Stimulated activated CD4-positive, alpha-beta T cell treated with anti-CD3 and anti-CD28 coated beads, Interleukin-4, amount 100 ng/mL, for 24 hours (primary cell): ENCODE measurements at regions not wholly inside any gene's neighbourhood (a gene's known extent, or its start where the extent isn't known, plus 50 kb on each side); places are given as distances from the start of the nearest gene placed in this dataset.
"Not testable (repeated sequence)": the region's sequence is repeated elsewhere in the genome, so short reads cannot be mapped to it uniquely, and the experiment has no call there.

Experiments used
- DNase-seq: peaks from one replicate; pipeline ENCODE4 v3.0.0-alpha.2; 2020

DNA sequence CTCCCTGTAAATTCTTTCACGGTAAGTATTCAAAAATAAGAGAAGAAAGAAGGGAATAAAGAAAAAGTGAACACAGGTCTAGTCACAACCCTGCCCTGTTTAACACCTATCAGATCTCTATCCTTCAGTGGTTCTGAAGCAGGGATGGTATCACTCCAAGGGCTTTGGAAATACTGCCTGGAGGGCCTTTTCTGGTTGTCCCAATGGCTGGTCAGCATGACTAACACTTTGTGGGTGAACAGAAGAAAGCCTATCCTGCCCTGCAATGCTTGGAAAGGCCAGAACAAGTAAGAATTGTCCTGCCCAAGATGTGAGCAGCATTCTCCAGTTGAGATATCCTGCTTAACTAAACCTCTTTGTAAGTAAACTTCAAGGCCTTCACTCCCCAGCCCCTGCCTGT lies 124.9 kb downstream of the TMEM167A start:
- no peak for DNase-seq

DNA sequence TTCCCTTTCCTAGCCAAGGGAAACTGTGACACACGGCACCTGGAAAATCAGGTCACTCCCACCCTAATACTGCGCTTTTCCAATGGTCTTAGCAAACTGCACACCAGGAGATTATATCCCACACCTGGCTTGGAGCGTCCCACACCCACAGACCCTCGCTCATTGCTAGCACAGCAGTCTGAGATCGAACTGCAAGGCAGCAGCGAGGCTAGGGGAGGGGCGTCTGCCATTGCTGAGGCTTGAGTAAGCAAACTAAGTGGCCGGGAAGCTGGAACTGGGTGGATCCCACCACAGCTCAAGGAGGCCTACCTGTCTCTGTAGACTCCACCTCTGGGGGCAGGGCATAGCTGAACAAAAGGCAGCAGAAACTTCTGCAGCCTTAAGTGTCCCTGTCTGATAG lies 132.9 kb downstream of the TMEM167A start:
- DNase-seq, result not testable (repeated sequence)

DNA sequence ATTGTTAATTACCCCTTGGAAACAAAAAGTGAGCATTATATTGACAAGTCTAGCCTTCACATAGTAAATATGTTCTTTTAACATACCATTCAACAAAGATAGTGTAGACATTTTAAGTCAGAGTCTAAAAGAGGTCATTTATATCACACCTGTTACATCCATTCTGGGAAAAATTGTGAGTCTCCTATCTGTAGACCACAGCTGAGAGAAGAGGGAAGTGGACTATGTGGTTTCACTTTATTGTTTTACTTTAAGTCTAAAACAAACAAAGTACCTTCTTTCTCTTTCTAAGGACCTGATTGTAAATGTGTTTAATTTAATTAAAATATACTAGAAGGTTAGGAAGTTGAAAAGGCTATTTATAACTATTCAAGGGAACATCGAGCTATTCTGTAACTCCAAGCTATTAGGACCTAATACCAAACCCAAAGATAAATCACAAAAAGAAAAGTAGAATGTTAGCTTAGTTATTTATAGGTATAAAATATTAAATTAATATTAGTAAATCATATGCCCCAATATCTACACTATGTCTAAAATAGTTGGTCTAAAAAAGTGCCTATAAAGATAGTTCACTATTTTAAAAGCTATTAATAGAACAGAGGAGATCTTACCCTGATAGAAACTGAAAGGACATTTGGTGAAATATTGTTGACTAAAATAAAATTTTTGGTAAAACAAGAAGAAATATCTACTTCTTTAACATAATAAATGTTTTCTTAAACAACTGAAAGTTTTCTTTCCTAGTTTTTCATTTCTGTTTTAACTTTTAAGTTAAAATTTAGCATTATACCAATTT lies 134.9 kb downstream of the TMEM167A start:
- no peak for DNase-seq

DNA sequence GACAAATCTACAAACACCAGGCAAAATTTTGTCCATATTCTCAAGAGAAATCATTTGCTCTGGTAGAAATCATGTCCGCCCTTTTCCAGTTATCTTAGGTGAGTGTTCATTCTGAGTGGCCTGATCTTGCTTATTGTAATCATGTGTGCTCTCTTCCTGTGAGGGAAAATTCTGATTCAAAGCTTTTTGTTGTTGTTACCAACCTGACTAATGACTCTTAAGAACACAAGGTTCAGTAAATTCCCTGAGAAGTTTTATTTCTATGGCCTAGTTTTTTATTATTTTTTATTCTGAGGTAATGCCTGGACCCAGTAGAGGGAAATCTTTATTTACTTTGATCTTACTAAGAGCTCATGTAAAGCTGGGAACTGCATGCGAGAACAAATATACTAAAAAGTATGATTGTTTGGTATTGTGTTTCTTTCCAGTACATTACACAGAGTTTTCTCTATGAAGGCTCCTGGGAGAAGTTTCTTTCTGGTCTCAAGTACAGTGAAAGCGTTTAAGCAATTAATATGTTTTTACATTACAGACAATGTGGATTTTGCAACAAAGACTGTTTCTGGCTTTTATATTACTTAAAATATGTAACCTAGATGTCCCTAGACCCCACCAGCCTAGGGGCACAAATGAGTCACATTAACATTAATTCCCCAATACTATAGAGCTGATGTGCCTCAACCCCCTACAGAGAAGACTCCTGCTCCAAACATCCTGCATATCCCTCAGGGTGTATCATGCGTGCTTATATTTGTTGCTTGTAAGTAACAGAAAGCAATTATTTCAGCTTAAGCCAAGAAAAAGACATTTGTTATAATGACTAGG lies 138.1 kb downstream of the TMEM167A start:
- DNase-seq, result no peak

DNA sequence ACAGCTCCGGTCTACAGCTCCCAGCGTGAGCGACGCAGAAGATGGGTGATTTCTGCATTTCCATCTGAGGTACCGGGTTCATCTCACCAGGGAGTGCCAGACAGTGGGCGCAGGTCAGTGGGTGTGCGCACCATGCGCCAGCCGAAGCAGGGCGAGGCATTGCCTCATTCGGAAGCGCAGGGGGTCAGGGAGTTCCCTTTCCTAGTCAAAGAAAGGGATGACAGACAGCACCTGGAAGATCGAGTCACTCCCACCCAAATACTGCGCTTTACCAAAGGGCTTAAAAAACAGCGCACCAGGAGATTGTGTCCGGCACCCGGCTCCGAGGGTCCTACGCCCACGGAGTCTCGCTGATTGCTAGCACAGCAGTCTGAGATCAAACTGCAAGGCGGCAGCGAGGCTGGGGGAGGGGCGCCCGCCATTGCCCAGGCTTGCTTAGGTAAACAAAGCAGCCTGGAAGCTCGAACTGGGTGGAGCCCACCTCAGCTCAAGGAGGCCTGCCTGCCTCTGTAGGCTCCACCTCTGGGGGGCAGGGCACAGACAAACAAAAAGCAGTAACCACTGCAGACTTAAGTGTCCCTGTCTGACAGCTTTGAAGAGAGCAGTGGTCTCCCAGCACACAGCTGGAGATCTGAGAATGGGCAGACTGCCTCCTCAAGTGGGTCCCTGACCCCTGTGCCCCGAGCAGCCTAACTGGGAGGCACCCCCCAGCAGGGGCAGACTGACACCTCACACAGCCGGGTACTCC lies 144.5 kb downstream of the TMEM167A start:
- not testable (repeated sequence) for DNase-seq

DNA sequence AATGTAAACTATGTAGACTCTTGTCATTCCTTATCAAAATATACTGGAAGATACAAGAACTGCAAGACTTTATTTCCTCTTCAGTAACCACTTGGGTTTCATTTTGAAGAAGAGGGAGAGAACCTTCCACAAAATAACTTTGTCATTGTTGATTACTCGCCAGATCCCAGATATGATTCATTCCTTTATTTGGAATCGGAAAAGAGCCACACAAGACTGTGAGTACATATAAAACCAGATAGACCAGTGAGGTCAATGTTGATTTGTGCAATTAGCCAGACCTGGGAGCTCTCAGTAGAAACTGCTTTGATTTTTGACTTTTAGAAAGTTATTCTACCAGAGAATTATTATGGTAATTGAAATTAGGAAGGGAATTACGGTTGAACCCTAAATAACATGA lies 146.1 kb downstream of the TMEM167A start:
- no peak for DNase-seq

DNA sequence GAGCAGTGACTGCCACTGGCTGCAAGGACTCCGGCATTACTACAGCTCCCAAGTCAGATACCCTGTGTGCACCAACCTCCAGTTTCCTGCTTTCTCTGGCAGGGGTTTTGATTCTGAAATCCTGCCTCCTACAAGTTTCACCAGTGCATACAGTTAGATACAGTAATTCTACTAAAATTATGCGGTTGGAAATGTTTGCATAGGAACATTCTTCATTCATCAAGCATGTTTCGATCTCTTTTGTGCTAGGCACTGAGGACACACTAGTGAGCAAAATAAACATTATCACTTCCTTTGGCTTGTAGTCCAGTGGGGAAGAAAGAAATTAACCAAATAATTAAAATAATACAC lies 152.2 kb downstream of the TMEM167A start:
- DNase-seq, result no peak

DNA sequence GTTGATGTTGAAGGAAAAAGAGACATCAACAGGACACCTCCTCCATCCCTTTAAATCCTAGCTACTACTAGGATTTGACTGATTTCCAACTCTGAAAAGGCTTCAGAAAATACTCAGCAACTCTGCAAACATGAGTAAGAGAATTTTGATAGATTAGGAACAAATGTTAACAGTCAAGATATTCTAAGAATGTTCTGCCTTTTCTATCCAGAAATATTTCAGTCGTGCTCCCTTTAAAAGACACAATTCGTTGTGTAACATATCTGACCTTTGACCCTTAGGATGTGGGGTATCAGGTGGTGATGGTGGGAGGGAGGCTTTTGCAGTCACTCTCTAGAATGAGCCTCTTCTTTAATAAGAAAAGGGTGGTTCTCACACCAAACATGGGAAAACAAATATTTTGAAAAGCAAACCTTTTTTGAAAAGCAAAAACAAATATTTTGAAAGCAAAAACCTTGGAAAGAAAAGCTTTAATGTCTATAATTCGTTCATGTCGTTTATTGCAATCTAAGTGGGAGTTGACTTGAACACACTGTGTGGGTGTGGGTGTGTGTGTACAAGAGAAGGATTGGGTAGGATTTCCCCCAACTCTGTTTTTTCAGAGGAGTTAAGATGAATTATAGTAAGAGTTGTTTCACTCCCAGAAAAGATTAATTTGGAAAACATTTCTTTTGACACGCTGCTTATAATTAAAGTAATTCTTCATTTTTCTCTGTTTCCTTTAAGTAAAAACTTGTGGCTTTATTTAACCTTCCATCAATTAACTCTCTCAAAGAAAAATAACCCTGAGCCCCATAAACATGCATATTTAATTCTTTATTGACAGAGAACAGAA lies 152.8 kb downstream of the TMEM167A start:
- DNase-seq, result no peak

DNA sequence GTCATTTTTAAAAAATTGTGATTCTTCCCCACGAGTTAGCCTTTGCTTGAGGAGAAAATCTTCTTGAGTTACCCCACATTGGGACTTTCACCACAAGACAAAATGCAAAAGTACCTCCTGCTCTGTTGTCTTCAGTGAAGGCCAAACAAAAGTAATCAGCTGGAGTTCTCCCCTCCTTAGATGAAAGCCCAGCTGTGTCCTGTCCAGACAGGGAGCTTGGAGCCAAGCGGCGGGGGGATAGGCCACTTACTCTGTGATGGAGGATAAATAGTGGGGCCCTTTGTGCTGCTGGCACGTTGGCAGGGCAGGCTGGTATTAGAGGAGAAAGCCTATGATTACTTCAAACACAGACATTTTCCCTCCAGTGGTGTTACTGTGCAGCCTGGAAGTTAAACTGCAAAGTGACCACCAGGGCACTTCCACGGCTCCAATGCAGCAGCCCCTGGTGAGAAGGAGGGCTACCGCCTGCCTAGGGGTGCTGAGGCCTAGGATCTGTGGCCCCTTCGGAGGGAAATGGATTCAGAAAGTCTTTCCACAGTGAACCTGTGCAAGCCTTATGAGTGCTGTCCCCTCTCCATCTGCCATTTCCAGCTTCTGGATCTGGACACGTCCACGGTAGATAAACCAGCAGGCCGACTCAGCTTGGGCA lies 155.0 kb downstream of the TMEM167A start:
- DNase-seq, result no peak

DNA sequence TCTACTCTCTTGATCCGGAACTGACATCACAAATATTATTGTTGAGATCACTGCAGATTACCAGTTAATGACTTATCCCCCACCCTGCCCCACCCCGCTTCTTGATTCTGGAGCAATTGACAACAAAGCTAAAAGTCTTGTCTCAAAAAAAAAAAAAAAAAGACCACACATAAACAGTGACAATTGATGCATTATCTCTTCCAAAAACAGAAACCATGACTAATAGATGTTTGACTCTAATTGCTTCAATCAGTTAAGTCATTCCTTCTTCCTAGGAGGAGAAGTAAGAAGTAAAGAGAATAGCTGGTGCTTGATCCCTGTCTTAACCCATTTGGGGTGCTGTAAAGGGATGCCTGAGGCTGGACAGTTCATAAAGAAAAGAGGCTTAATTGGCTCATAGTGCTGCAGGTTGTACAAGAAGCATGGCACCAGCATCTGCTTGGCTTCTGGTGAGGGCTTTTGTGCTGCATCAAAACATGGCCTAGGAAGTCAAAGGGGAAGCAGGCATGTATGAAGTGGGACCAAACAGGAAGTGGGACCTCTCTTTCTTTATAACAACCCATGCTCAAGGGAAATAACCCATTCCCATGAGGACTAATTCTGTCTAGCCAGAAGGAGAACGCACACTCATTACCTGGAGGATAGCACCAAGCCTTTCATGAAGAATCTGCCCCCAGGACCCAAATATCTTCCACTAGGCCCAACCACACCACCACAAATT lies 158.7 kb downstream of the TMEM167A start:
- DNase-seq, result no peak

DNA sequence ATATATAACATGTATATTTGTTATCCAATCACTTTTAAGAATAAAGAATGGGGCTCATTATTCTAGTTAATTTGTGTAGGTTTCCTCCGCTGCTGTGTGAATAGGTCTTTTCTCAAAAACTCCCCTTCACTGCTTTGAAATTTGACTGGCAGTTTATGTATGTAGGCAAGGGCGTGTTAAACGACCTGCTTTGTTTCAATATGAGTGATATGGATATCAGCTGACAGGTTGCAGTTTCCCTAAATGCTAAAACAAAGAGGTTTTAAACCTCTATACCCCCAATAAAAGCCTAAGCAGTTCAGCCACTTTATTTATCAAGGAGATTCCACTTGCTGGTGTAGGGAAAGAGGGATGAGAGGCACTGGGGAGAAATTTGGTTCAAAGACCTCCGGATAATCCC lies 159.6 kb downstream of the TMEM167A start:
- DNase-seq, result no peak

DNA sequence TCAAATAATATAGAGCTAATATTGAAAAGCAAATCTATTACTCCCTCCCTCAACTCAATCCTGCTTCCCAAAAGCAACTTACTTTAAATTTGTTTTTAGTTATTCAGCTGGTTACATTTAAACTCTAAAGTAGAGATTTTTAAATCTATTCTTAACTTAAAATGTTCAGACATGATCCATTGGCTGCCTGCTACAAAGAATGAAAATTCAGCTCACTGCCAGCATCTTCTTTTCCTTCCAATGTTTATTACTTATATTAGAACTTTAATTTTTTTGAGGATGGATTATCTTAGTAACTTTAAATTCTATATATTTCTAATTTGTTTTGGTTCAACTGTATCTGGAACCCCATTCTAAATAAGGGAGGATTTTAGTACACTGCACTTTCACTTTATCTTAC lies 163.2 kb downstream of the TMEM167A start:
- no peak for DNase-seq

DNA sequence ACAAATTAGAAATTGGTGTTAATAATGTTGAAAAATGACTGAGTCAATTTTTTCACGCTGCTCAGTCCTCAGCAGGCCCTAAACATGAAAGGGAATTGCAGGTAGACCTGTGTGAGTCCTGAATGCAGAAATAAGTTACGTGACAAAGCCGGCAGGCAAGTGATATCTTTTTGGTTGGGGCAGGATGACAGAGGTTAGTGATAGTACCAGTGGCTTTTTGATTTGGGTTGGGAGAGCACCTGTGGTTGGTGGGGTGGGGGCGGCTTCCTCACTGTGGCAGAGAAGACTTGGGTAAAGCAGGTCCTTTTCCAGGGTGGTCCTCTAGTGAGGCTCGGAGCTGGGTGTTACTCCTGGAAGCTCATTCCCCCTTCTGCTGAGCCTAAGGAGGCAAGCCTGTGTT lies 164.7 kb downstream of the TMEM167A start:
- DNase-seq, result no peak

DNA sequence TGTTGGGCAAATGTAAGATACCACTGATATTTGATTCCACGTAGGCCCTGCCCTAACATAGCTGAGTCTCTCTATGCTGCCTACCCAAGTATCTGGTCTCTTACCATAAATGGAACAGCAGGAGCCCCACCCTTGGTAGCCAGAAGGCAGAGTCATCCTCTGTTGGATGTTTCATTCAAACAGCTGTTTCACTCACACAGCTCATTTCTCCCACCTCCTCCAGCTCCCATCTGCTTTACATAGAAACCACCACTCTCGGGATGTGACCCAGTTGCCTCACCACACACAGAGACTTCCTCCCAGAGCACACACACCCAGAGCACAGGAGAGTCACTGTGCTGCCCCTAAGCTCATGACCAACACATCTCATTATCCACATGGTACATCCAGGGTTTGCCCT lies 165.3 kb downstream of the TMEM167A start:
- DNase-seq, result no peak

DNA sequence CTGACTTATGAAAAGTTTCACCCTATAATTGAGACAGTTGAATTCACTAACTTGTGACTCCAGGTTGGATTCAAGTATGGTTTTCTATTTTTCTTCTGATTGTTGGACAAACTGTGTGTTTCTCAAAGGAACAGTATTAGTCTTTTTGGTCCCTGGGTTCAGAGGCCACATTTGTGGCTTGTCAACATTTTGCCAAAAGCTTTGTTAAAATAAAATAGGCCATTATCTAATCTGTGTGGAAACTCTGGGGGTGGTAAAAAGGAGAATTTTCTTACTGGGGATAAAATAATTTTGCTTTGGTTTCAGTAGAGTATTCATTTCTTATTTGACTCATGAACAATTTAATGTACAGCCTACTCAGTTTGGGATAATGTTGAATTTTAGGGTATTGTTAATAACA lies 166.3 kb downstream of the TMEM167A start:
- DNase-seq, result no peak

DNA sequence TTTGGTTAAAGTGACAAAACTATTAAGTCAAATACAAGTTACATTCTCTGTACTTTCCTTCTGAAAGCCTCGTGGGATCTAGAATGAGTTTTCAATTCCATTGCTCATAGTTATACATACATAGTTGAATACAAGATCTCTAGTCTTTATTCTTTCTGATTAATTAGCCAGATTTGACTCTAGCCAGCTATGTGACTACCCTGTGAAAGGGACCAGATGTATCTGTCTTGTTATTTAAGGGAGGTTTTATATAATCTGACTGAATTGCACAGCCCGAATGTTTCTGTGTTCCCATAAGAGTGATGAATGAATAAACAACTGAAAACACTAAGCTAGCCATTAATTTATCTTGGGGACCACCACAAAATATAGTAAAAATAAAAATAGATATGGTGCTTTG lies 166.7 kb downstream of the TMEM167A start:
- no peak for DNase-seq

DNA sequence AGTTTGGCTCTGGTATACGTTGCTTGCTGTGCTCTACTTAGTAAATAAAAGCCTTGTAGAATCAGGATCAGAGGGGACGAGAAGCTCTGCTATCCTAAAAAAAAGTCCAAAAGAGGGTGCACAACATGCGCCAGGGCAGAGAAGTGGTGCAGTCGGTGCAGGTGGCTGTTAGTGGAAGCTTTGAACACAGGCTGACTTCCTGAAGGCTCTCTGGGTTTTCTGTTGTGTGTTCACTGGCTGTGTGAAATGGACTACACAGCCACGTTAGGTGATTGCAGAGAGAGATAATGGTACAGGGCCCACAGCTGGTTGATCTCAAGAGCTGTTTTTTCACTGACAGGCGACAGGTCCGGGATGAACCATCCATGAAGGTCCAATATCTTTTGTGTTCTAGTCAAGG lies 167.4 kb downstream of the TMEM167A start:
- DNase-seq, result no peak

DNA sequence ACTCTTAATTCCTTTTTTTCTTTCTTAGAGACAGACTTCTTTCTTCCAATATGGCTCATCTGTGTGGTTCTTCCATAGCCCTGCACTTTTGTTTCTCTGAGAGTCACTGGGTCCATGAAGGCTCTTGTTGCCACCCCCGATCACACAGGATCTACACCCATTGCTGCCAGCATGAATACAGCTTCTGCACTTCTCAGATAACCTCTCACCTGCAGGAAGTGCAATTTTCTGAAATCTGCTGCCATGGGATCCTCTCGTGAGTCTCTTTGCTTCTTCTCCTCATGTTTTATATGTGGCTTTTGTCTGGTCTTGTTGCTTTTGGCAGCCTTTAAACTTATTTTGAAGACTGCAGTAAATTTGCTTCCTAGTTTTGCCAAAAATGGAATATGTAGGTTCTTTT lies 171.2 kb downstream of the TMEM167A start:
- no peak for DNase-seq

DNA sequence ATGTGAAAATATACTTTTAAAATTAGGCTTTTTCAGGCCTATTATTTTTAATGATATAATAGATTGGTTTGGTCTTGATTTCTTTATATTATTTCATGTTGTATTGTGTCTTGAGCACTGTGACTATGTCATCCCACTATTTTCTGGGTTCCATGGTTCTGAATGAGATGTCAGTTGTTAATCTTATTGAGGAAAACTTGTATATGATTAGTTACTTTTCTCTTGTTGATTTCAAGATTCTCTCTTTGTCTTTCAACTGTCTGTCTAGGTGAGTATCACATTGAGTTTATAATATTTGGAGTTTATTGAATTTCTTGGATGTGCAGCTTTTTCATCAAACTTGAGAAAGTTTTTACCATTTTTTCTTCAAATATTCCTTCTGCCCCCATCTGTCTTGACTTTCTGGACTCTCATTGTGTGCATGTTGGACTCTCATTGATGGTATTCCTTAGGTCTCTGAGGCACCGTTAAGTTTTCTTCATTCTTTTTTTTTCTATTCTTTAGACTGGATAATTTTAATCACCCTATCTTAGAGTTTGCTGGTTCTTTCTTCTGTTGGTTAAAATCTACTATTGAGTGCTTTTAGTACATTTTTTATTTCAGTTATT lies 175.8 kb downstream of the TMEM167A start:
- DNase-seq, result no peak

DNA sequence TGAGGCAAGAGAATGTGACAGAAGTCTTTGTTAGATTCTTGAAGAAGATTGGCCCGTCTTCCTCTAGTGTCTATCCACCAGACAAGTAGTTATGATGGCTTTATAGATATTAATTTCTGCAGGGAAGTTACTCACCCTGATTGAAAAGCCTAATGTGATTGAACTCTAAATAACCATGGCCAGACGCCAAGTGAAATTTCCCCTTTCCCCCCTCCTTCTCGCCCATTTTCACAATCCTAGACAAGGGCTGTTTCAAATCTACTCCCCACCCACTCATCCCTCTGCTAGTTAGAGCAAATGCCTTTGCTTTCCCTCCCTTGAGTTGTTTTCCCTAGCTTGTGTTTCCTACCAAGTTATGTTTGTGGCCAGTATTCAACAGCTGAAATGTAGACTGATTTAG lies 182.5 kb downstream of the TMEM167A start:
- no peak for DNase-seq

DNA sequence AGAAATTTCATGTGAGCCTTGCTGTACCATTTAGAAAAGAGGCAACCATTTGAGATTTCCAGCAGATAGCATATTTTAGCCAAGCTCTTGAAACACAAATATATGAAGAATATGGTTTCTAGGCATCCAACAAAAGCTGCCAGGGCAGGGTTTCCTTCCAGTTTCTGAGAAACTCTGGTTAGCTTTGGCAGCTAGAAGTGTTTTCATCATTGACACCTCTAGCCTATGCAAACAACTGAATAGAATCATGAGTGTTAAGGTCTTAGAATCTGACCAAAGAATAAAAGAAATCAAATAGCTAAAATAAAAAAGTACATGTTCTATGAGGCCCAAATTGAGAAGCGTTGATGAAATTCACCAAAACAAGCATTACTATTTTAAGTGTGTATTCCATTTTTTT lies 188.1 kb downstream of the TMEM167A start:
- no peak for DNase-seq
